DOHH2 (cell line): ENCODE measurements at regions not wholly inside any gene's neighbourhood (a gene's known extent, or its start where the extent isn't known, plus 50 kb on each side); places are given as distances from the start of the nearest gene placed in this dataset.

ENCODE experiments used
- H3F3A ChIP-seq: fragments of 200-600 bp; sonication (generic), shearing (Covaris generic); 2 replicates; pipeline ENCODE4 v1.6.0; 2016; ENCODE audit warnings: antibody characterized with exemption, mild to moderate bottlenecking; ENCODE audit not compliant: control insufficient read depth, insufficient read depth
- H3K27ac ChIP-seq: fragments of 200-600 bp; sonication (generic); 2 replicates; pipeline ENCODE4 v1.5.1; 2014; ENCODE audit warnings: low read depth, mild to moderate bottlenecking, low read length, moderate library complexity
- H3K27me3 ChIP-seq: fragments of 200-600 bp; sonication (generic); 2 replicates; pipeline ENCODE4 v1.6.1; 2014; ENCODE audit warnings: mild to moderate bottlenecking, low read length, mixed read lengths; ENCODE audit not compliant: control insufficient read depth
- H3K36me3 ChIP-seq: fragments of 200-600 bp; sonication (generic); 2 replicates; pipeline ENCODE4 v1.6.1; 2014; ENCODE audit warnings: mild to moderate bottlenecking, low read length, moderate library complexity, mixed read lengths; ENCODE audit not compliant: control insufficient read depth
- H3K4me1 ChIP-seq: fragments of 200-600 bp; sonication (generic); 2 replicates; pipeline ENCODE4 v1.6.1; 2014; ENCODE audit warnings: mild to moderate bottlenecking, low read length, mixed read lengths; ENCODE audit not compliant: control insufficient read depth
- H3K4me2 ChIP-seq: fragments of 200-600 bp; sonication (generic); 2 replicates; pipeline ENCODE4 v1.6.0; 2014; ENCODE audit warnings: mild to moderate bottlenecking, low read length, moderate library complexity
- H3K4me3 ChIP-seq: fragments of 200-600 bp; sonication (generic); 2 replicates; pipeline ENCODE4 v1.5.1; 2014; ENCODE audit warnings: mild to moderate bottlenecking, low read length, mixed read lengths
- H3K79me2 ChIP-seq: fragments of 200-600 bp; sonication (generic); 2 replicates; pipeline ENCODE4 v1.6.1; 2014; ENCODE audit warnings: mild to moderate bottlenecking, low read length, mixed read lengths; ENCODE audit not compliant: control insufficient read depth
- H3K9me2 ChIP-seq: fragments of 200-600 bp; sonication (generic); replicated peaks from 2 replicates; pipeline ENCODE4 v1.6.1; 2014; ENCODE audit warnings: mild to moderate bottlenecking, low read length, mixed read lengths; ENCODE audit not compliant: control insufficient read depth
- H3K9me3 ChIP-seq: fragments of 200-600 bp; sonication (generic); 2 replicates; pipeline ENCODE4 v1.6.1; 2014; ENCODE audit warnings: antibody characterized with exemption, low read length, mixed read lengths; ENCODE audit not compliant: control insufficient read depth, insufficient read depth
- H4K20me1 ChIP-seq: fragments of 200-600 bp; sonication (generic); 2 replicates; pipeline ENCODE4 v1.6.0; 2014; ENCODE audit warnings: low read depth, mild to moderate bottlenecking, antibody characterized with exemption, low read length, moderate library complexity; ENCODE audit not compliant: control insufficient read depth, insufficient read depth
- CTCF ChIP-seq: fragments of 200-600 bp; sonication (generic); IDR thresholded peaks from one replicate; pipeline ENCODE4 v1.5.1; 2014; ENCODE audit warnings: antibody characterized with exemption, mild to moderate bottlenecking, low read depth, low read length; ENCODE audit not compliant: poor library complexity, severe bottlenecking
- EZH2phosphoT487 ChIP-seq: fragments of 200-600 bp; sonication (generic); IDR thresholded peaks from 2 replicates; pipeline ENCODE4 v1.6.1; 2017; ENCODE audit warnings: borderline replicate concordance, mild to moderate bottlenecking, antibody characterized with exemption, low read length, moderate library complexity, mixed read lengths

GRCh38 chr15:81492969-81493645 lies 119.1 kb upstream of the TMC3 start:
- no peaks in the 10 kb centered on the region for H3K9me3 ChIP-seq
- no peak overlapping the region for H3K4me2 ChIP-seq
- H3F3A ChIP-seq = no peaks in the 10 kb centered on the region
- TF ChIP-seq CTCF = no peak
- no peak for TF ChIP-seq EZH2phosphoT487
- H3K4me3 ChIP-seq = no peak overlapping the region
- H3K27ac ChIP-seq = no peak overlapping the region
- H3K27me3 ChIP-seq = no peaks in the 10 kb centered on the region
- no peaks in the 10 kb centered on the region for H3K4me1 ChIP-seq
- no peaks in the 10 kb centered on the region for H4K20me1 ChIP-seq
- no peaks in the 10 kb centered on the region; the same call in 1 of the 2 replicates for H3K9me2 ChIP-seq
- no peaks in the 10 kb centered on the region for H3K36me3 ChIP-seq
- H3K79me2 ChIP-seq = no peaks in the 10 kb centered on the region

GRCh38 chr15:81492331-81492968 lies 118.4 kb upstream of the TMC3 start:
- no peak for TF ChIP-seq CTCF
- TF ChIP-seq EZH2phosphoT487 = no peak
- no peaks in the 10 kb centered on the region for H3K36me3 ChIP-seq
- H3K4me1 ChIP-seq = no peaks in the 10 kb centered on the region
- H3K27ac ChIP-seq = no peak overlapping the region
- no peaks in the 10 kb centered on the region; the same call in 1 of the 2 replicates for H3K9me2 ChIP-seq
- H3K9me3 ChIP-seq = no peaks in the 10 kb centered on the region
- H3K4me2 ChIP-seq = no peak overlapping the region
- H3K4me3 ChIP-seq = no peak overlapping the region
- no peaks in the 10 kb centered on the region for H4K20me1 ChIP-seq
- H3F3A ChIP-seq = no peaks in the 10 kb centered on the region
- H3K79me2 ChIP-seq = no peaks in the 10 kb centered on the region
- H3K27me3 ChIP-seq = no peaks in the 10 kb centered on the region

- TF ChIP-seq EZH2phosphoT487 (no peak), CTCF (no peak)
- H4K20me1 ChIP-seq = no peaks in the 10 kb centered on the region
- no peaks in the 10 kb centered on the region for H3K27me3 ChIP-seq
- H3K79me2 ChIP-seq = no peaks in the 10 kb centered on the region
- no peak overlapping the region for H3K4me3 ChIP-seq
- H3K27ac ChIP-seq = no peak overlapping the region
- no peaks in the 10 kb centered on the region for H3K36me3 ChIP-seq
- H3F3A ChIP-seq = no peaks in the 10 kb centered on the region
- H3K4me1 ChIP-seq = no peaks in the 10 kb centered on the region
- H3K9me3 ChIP-seq = no peaks in the 10 kb centered on the region
- no peak overlapping the region for H3K4me2 ChIP-seq
- H3K9me2 ChIP-seq = no peaks in the 10 kb centered on the region; the same call in 1 of the 2 replicates
Measured at GRCh38 chr15:81491414-81492096, 117.5 kb upstream of the TMC3 start.
